CD4-positive, alpha-beta T cell (primary cell): ENCODE measurements at regions not wholly inside any gene's neighbourhood (a gene's known extent, or its start where the extent isn't known, plus 50 kb on each side); places are given as distances from the start of the nearest gene placed in this dataset.
A peak's percentile ranks its signal among the peaks of the same experiment; 100 is the strongest.

Experiments
- ATAC-seq: fragments of 200-7000 bp; cut with Tn5 transposase; one replicate; pipeline ENCODE4 v1.10.0; 2022; ENCODE audit warnings: mild to moderate bottlenecking; ENCODE audit not compliant: poor library complexity
- CTCF ChIA-PET: fragments of 350-600 bp; sonication (Branson Sonifier 250); formaldehyde crosslinking; loops from one replicate; lab custom pipeline; 2021; ENCODE audit warnings: antibody characterized with exemption, inconsistent platforms; lab: Charles Lee
- POLR2A ChIA-PET: fragments of 350-600 bp; sonication (Branson Sonifier 250); formaldehyde crosslinking; loops from one replicate; lab custom pipeline; 2021; ENCODE audit warnings: antibody characterized with exemption, inconsistent platforms; lab: Charles Lee
- DNase-seq, 14 experiments: peaks; one replicate each; pipeline ENCODE4 v3.0.0-alpha.2; 2013 to 2020; ENCODE audit warnings: mixed read lengths in 2 of 14
- H3K27ac ChIP-seq, 2 donors: one replicate each; pipeline versions ENCODE4 v1.5.1 to v1.7.0; 2013; ENCODE audit warnings: low read length in 2 of 2, low read depth in 1 of 2, mild to moderate bottlenecking in 1 of 2
- H3K27me3 ChIP-seq, 2 experiments: 1 replicate in 1 of 2; 2 replicates in 1 of 2; pipeline versions ENCODE4 v1.6.1 to v1.7.0; 2013; ENCODE audit warnings: low read length in 2 of 2, control low read depth in 1 of 2, mild to moderate bottlenecking in 1 of 2, moderate library complexity in 1 of 2; ENCODE audit not compliant: insufficient read depth in 2 of 2, control insufficient read depth in 1 of 2
- H3K36me3 ChIP-seq: one replicate; pipeline ENCODE4 v1.6.1; 2013; ENCODE audit warnings: low read length, control low read depth; ENCODE audit not compliant: insufficient read depth
- H3K4me1 ChIP-seq: one replicate; pipeline ENCODE4 v1.6.1; 2013; ENCODE audit warnings: low read length, control low read depth; ENCODE audit not compliant: insufficient read depth
- H3K4me3 ChIP-seq: one replicate; pipeline ENCODE4 v1.5.1; 2013; ENCODE audit warnings: mild to moderate bottlenecking, low read length, moderate library complexity
- H3K9me3 ChIP-seq, 2 experiments: 1 replicate in 1 of 2; 2 replicates in 1 of 2; pipeline versions ENCODE4 v1.6.1 to v1.7.0; 2013; ENCODE audit warnings: low read length in 2 of 2, mild to moderate bottlenecking in 2 of 2, control low read depth in 1 of 2, moderate library complexity in 1 of 2; ENCODE audit not compliant: control insufficient read depth in 1 of 2, insufficient read depth in 1 of 2
- H3K27ac Mint-ChIP-seq: one replicate; pipeline ENCODE4 v1.8.0; 2020; ENCODE audit warnings: mixed read lengths
- H3K27me3 Mint-ChIP-seq: one replicate; pipeline ENCODE4 v1.8.0; 2021; ENCODE audit warnings: mixed read lengths
- H3K36me3 Mint-ChIP-seq: one replicate; pipeline ENCODE4 v1.8.0; 2021; ENCODE audit warnings: low read depth, mixed read lengths
- H3K4me1 Mint-ChIP-seq: one replicate; pipeline ENCODE4 v1.8.0; 2021; ENCODE audit warnings: low read depth, mixed read lengths
- H3K4me3 Mint-ChIP-seq: one replicate; pipeline ENCODE4 v1.8.0; 2020; ENCODE audit warnings: mild to moderate bottlenecking, mixed read lengths
- H3K9me3 Mint-ChIP-seq: one replicate; pipeline ENCODE4 v1.8.0; 2020; ENCODE audit warnings: mixed read lengths
- intact Hi-C, 2 experiments: fragments of 100-400 bp; cut with DNase I in 1 of 2; cut with micrococcal nuclease in 1 of 2; formaldehyde crosslinking; loops; one replicate each; pipeline versions ENCODE4 v1.15.1 to v1.9.0; 2023 to 2025; cut with DNase I, micrococcal nuclease
- TF ChIP-seq, protein P1 (sequence below): fragments of 200-600 bp; IDR thresholded peaks from one replicate; pipeline ENCODE4 v1.8.0; 2022; ENCODE audit warnings: antibody characterized with exemption, mild to moderate bottlenecking

DNA sequence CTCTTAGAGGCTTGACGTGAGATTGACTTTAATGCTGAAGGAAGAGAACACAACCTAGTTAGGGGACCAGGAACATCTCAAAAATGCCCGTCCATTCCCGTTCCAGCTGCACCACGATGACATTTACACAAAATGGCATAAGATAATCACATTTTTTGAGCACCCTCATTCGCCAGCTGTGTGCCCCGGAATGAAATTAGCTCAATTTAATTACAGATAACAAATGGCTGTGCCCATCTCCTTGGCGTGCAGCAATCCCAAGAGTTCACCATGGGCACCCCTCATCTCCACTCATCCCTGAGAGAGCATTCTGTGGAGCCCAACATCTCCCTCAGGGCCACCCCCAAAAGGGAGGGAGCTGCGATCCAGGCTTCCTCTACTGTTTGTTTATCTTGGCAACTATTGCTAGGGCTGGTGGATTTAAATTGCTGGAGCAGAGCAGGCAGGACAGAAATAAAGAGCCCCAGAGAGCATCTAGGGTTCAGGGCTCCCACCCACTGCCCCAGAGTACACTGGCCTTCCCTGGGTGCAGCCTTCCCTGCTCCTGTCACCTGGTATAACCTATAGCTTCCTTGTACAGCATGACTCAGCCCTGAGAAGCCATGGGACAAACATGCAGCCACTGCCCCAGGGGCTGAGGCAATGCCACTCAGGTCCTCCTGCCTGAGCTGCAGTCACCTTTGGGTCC lies 263.5 kb downstream of the ZEB1 start:
- Mint-ChIP-seq H3K9me3 (peaks cover 3% of the 10 kb centered on the region), H3K27me3 (peaks cover 36% of the 10 kb centered on the region), H3K4me3 (no peak overlapping the region), H3K4me1 (peaks cover 13% of the 10 kb centered on the region), H3K27ac (no peak overlapping the region), H3K36me3 (no peaks in the 10 kb centered on the region)
- H3K27ac ChIP-seq, result no peak overlapping the region
- intact Hi-C loops, result no loop called here
- ChIA-PET POLR2A (no interaction called here), CTCF (interaction anchor here (1.3 kb wide), 1 partner anchor 21 kb away, joined by 3 read pairs; no protein-coding TSS in a partner anchor)
- TF ChIP-seq, protein P1, sequence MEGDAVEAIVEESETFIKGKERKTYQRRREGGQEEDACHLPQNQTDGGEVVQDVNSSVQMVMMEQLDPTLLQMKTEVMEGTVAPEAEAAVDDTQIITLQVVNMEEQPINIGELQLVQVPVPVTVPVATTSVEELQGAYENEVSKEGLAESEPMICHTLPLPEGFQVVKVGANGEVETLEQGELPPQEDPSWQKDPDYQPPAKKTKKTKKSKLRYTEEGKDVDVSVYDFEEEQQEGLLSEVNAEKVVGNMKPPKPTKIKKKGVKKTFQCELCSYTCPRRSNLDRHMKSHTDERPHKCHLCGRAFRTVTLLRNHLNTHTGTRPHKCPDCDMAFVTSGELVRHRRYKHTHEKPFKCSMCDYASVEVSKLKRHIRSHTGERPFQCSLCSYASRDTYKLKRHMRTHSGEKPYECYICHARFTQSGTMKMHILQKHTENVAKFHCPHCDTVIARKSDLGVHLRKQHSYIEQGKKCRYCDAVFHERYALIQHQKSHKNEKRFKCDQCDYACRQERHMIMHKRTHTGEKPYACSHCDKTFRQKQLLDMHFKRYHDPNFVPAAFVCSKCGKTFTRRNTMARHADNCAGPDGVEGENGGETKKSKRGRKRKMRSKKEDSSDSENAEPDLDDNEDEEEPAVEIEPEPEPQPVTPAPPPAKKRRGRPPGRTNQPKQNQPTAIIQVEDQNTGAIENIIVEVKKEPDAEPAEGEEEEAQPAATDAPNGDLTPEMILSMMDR, result no peak
- H3K27me3 ChIP-seq, result peaks cover 4 to 8% of the 10 kb centered on the region in 2 experiments
- peaks cover 5% of the 10 kb centered on the region for H3K4me1 ChIP-seq
- no peaks in the 10 kb centered on the region for H3K36me3 ChIP-seq
- no peak overlapping the region for H3K4me3 ChIP-seq
- ATAC-seq (no peak), DNase-seq (peak in 2 of 14 experiments; percentile 25 to 36)
- peaks cover 0 to 5% of the 10 kb centered on the region in 2 experiments for H3K9me3 ChIP-seq

DNA sequence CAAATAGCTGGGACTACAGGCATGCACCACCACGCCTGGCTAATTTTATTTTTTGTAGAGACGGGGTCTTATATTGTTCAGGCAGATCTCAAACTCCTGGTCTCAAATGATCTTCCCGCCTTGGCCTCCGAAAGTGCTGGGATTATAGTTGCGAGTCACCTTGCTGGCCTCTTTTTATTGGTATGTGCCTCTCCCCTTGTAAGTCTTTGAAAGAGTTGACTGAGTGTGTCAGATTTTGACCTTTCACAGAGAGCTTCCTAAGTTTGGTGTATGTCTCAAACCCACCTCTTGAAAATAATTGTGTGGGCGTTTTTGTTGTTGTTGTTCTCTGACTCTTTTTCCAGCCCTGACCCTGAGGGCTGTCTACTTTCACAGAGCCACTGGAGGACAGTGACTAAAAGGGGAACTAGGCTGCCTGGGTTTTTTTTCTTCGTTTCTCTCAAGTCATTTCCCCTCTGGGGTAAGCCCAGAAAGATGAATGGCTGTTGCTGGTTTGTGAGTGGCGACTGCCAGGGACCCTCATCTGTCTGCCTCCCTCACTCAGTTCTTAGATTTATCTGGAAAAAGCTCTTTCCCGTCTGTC lies 262.8 kb downstream of the ZEB1 start:
- CTCF ChIA-PET, result interaction anchor here (0.8 to 1.3 kb wide), 2 partner anchors 20 to 55 kb away, joined by 3 read pairs; no protein-coding TSS in a partner anchor
- H3K36me3 Mint-ChIP-seq, result no peaks in the 10 kb centered on the region

DNA sequence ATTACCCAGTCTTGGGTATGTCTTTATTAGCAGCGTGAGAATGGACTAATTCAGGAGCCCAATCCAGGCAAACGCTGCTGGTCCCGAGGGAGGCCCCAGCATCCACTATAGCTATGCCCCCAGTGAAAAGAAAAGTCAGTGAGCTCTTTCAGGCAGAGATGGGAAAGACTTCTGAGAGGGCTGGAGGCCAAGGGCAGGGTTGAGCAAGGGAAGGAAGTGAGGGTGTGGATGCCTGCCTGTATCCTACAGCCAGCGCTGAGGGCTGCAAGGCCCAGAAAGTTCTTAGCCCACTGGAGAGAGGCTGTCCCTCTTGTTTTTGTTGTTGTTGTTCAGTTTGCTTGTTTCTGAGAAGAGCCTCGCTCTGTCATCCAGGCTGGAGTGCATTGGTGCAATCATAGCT lies 261.6 kb downstream of the ZEB1 start:
- TF ChIP-seq, protein P1, result no peak
- peaks cover 6% of the 10 kb centered on the region for H3K9me3 Mint-ChIP-seq
- peaks cover 5% of the 10 kb centered on the region for H3K4me1 Mint-ChIP-seq
- Histone ChIP-seq H3K36me3 (no peaks in the 10 kb centered on the region), H3K4me3 (no peak overlapping the region), H3K27me3 (no peaks in the 10 kb centered on the region), H3K27ac (no peak overlapping the region), H3K4me1 (peaks cover 5% of the 10 kb centered on the region), H3K9me3 (no peaks in the 10 kb centered on the region)
- peaks cover 19% of the 10 kb centered on the region for H3K27me3 Mint-ChIP-seq
- ChIA-PET POLR2A (no interaction called here), CTCF (no interaction called here)
- no peaks in the 10 kb centered on the region for H3K36me3 Mint-ChIP-seq
- intact Hi-C loops, result no loop called here
- no peak overlapping the region for H3K4me3 Mint-ChIP-seq
- no peak overlapping the region for H3K27ac Mint-ChIP-seq
- ATAC-seq (no peak), DNase-seq (no peak)

More for the DNA sequence above, 262.8 kb downstream of the ZEB1 start:
- TF ChIP-seq, protein P1, result no peak
- POLR2A ChIA-PET, result no interaction called here
- H3K9me3 ChIP-seq, result no peaks in the 10 kb centered on the region
- no peak overlapping the region for H3K4me3 Mint-ChIP-seq
- peaks cover 0 to 6% of the 10 kb centered on the region in 2 experiments for H3K27me3 ChIP-seq
- H3K4me1 ChIP-seq, result peaks cover 5% of the 10 kb centered on the region
- no peaks in the 10 kb centered on the region for H3K36me3 ChIP-seq
- H3K4me1 Mint-ChIP-seq, result peaks cover 10% of the 10 kb centered on the region
- no peak overlapping the region for H3K4me3 ChIP-seq
- peak in 2 of 14 experiments; percentile 44 to 60 for DNase-seq
- intact Hi-C loops, result no loop called here
- peaks cover 6% of the 10 kb centered on the region for H3K9me3 Mint-ChIP-seq
- peaks cover 29% of the 10 kb centered on the region for H3K27me3 Mint-ChIP-seq
- H3K27ac ChIP-seq, result no peak overlapping the region
- ATAC-seq, result no peak
- H3K27ac Mint-ChIP-seq, result no peak overlapping the region
